Nephron (organoid): ENCODE measurements at regions not wholly inside any gene's neighbourhood (a gene's known extent, or its start where the extent isn't known, plus 50 kb on each side); places are given as distances from the start of the nearest gene placed in this dataset.

Experiments
- H3K27ac Mint-ChIP-seq, 3 experiments: 2 replicates each; pipeline ENCODE4 v1.8.0; 2020; ENCODE audit warnings: mixed read lengths in 3 of 3, mild to moderate bottlenecking in 2 of 3, moderate library complexity in 1 of 3
- H3K27me3 Mint-ChIP-seq: 2 replicates; pipeline ENCODE4 v1.8.0; 2021; ENCODE audit warnings: low read depth, mild to moderate bottlenecking, moderate library complexity, mixed read lengths
- H3K36me3 Mint-ChIP-seq: 2 replicates; pipeline ENCODE4 v1.8.0; 2020; ENCODE audit warnings: low read depth, mixed read lengths
- H3K4me1 Mint-ChIP-seq: 2 replicates; pipeline ENCODE4 v1.8.0; 2020; ENCODE audit warnings: mixed read lengths
- H3K4me3 Mint-ChIP-seq, 3 experiments: 2 replicates each; pipeline ENCODE4 v1.8.0; 2020; ENCODE audit warnings: mild to moderate bottlenecking in 3 of 3, mixed read lengths in 3 of 3, moderate library complexity in 2 of 3
- H3K9me3 Mint-ChIP-seq: 2 replicates; pipeline ENCODE4 v1.8.0; 2020; ENCODE audit warnings: mixed read lengths
- CTCF ChIP-seq, 3 experiments: fragments of 200-600 bp; sonication (generic); IDR thresholded peaks; one replicate each; pipeline ENCODE4 v1.5.0; 2021; ENCODE audit warnings: antibody characterized with exemption in 3 of 3; ENCODE audit not compliant: unreplicated experiment in 3 of 3

- no peak overlapping the region for H3K4me3 Mint-ChIP-seq
Measured at GRCh38 chr2:80700961-80701360, 396.4 kb upstream of the LRRTM1 start.

More at GRCh38 chr2:80700961-80701360, 396.4 kb upstream of the LRRTM1 start:
- TF ChIP-seq CTCF (IDR thresholded peaks at IDR 0.05; ENCODE audit: unreplicated experiment in 3 of 3): no peak
- H3K27me3 Mint-ChIP-seq: no peaks in the 10 kb centered on the region
- peaks cover 4% of the 10 kb centered on the region for H3K9me3 Mint-ChIP-seq
- no peak overlapping the region for H3K27ac Mint-ChIP-seq
- H3K4me1 Mint-ChIP-seq: no peaks in the 10 kb centered on the region
- H3K36me3 Mint-ChIP-seq: no peaks in the 10 kb centered on the region
